ENCODE measurements at regions not wholly inside any gene's neighbourhood (a gene's known extent, or its start where the extent isn't known, plus 50 kb on each side); places are given as distances from the start of the nearest gene placed in this dataset.

DNA sequence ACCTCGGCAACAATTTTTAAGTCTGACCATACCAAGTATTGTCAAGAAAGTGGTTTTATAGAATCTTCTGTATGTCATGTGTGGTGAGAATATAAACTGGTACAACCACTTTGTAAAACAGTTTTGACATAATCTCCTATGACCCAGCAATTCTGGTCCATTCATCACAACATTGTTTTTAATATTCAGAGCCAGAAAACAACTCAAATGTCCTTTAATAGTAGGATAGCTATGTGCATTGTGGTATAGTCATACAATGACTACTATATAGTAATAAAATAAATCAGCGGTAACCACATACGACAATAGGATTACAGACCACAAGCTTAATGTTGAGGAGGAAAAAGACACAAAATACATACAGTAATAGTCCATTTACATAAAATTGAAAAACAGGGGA, 175.2 kb upstream of the SPATS2L start:
- no peak for TF ChIP-seq POLR2A (IDR thresholded peaks at IDR 0.05)
- TF ChIP-seq, protein P1, sequence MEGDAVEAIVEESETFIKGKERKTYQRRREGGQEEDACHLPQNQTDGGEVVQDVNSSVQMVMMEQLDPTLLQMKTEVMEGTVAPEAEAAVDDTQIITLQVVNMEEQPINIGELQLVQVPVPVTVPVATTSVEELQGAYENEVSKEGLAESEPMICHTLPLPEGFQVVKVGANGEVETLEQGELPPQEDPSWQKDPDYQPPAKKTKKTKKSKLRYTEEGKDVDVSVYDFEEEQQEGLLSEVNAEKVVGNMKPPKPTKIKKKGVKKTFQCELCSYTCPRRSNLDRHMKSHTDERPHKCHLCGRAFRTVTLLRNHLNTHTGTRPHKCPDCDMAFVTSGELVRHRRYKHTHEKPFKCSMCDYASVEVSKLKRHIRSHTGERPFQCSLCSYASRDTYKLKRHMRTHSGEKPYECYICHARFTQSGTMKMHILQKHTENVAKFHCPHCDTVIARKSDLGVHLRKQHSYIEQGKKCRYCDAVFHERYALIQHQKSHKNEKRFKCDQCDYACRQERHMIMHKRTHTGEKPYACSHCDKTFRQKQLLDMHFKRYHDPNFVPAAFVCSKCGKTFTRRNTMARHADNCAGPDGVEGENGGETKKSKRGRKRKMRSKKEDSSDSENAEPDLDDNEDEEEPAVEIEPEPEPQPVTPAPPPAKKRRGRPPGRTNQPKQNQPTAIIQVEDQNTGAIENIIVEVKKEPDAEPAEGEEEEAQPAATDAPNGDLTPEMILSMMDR (IDR thresholded peaks at IDR 0.05), result no peak
- H3K36me3 ChIP-seq, result no peaks in the 10 kb centered on the region
- intact Hi-C loops (cut with DNase I), result no loop called here
- no peaks in the 10 kb centered on the region for H3K4me1 ChIP-seq
- no peak overlapping the region for H3K4me3 ChIP-seq
- no peak overlapping the region for H3K27ac ChIP-seq
- H3K27me3 ChIP-seq, result no peaks in the 10 kb centered on the region
- DNase-seq (no peak), ATAC-seq (no peak)
- 93 to 99% (median 97%) methylated on average over 3 of the region's 3 CpGs for WGBS, 4 donors
- peaks cover 0 to 5% (median 0%) of the 10 kb centered on the region in 12 donors for H3K9me3 ChIP-seq

DNA sequence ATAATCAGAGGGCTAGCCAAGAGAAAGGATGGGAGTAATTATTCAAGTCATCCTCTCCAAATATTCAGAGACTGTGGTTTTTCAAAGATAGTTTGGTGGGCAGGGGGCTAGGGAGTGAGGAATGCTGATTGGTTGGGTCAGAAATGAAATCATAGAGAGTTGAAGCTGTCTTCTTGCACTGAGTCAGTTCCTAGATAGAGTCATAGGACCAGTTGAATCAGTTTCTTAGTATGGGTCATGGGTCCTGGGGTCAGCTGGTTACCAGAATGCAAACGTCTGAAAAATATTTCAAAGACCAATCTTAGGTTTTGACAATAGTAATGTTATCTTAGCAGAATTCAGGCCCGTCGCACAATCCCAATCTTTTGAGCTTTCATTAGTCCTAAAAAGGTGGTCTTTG, 171.4 kb upstream of the SPATS2L start:
- Histone ChIP-seq H3K27ac (no peak overlapping the region), H3K36me3 (no peaks in the 10 kb centered on the region), H3K9me3 (peaks cover 0 to 5% (median 0%) of the 10 kb centered on the region in 12 donors), H3K4me3 (no peak overlapping the region), H3K4me1 (no peaks in the 10 kb centered on the region), H3K27me3 (no peaks in the 10 kb centered on the region)
- intact Hi-C loops (cut with DNase I), result no loop called here
- ATAC-seq (no peak), DNase-seq (no peak)
- 84 to 91% (median 88%) methylated on average over 3 of the region's 3 CpGs for WGBS, 4 donors
- TF ChIP-seq POLR2A (IDR thresholded peaks at IDR 0.05), result no peak
- TF ChIP-seq, protein P1 (IDR thresholded peaks at IDR 0.05), result no peak

DNA sequence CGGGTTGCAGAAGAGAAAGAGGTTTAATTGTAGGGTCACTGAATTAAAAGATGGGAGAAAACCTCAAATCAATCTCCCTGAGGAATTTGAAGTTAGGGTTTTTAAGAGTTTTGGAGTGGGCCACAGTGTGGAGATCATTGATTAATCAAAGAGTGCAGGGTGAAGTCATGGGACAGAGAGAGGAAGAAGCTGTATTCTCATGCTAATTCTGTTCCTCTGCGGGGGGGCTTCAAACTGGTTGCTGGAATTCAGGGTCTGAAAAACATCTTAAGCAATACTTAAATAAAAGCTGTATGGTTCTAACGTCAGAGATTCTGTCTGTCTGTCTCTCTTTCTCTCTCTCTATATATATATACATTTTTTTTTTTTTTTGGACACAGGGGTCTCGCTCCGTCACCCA, 169.8 kb upstream of the SPATS2L start:
- Histone ChIP-seq H3K36me3 (no peaks in the 10 kb centered on the region), H3K4me1 (no peaks in the 10 kb centered on the region), H3K9me3 (peaks cover 0 to 5% (median 0%) of the 10 kb centered on the region in 12 donors), H3K27me3 (no peaks in the 10 kb centered on the region), H3K27ac (no peak overlapping the region), H3K4me3 (no peak overlapping the region)
- TF ChIP-seq, protein P1 (IDR thresholded peaks at IDR 0.05), result no peak
- TF ChIP-seq POLR2A (IDR thresholded peaks at IDR 0.05), result no peak
- 75 to 81% (median 78%) methylated on average over 5 of the region's 5 CpGs for WGBS, 4 donors
- intact Hi-C loops (cut with DNase I), result no loop called here
- DNase-seq (no peak), ATAC-seq (no peak)

DNA sequence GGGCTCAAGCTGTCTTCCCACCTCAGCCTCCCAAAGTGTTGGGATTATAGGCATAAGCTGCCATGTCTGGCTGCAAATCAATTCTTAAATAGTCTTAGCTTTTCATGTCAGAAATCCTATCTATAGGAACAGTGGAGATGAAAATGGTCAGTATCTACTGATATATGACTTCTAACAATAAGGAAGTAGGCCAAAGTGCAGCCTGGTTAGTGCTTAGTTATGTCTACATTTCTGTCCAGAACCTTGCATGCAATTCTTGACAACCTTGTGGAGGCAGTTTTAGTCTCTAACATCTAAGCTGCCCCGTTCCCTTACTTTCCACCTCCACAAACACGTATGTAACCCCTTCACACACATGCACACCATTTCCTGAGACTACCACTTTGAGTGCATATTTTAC, 169.2 kb upstream of the SPATS2L start:
- TF ChIP-seq, protein P1 (IDR thresholded peaks at IDR 0.05), result no peak
- no peak for TF ChIP-seq POLR2A (IDR thresholded peaks at IDR 0.05)
- Histone ChIP-seq H3K4me3 (no peak overlapping the region), H3K27me3 (no peaks in the 10 kb centered on the region), H3K9me3 (peaks cover 0 to 5% (median 0%) of the 10 kb centered on the region in 12 donors), H3K4me1 (no peaks in the 10 kb centered on the region), H3K27ac (no peak overlapping the region), H3K36me3 (no peaks in the 10 kb centered on the region)
- DNase-seq (no peak), ATAC-seq (no peak)
- intact Hi-C loops (cut with DNase I), result no loop called here
- 70 to 84% (median 78%) methylated on average over 2 of the region's 2 CpGs for WGBS, 4 donors
